Osteocyte (in vitro differentiated cells): ENCODE measurements at regions not wholly inside any gene's neighbourhood (a gene's known extent, or its start where the extent isn't known, plus 50 kb on each side); places are given as distances from the start of the nearest gene placed in this dataset.

Source experiments
- DNase-seq: peaks from one replicate; pipeline ENCODE4 v3.0.0; 2021; ENCODE audit warnings: mixed read lengths; ENCODE audit not compliant: unreplicated experiment; ENCODE audit errors: extremely low spot score
- H3K27ac Mint-ChIP-seq: one replicate; pipeline ENCODE4 v1.8.0; 2021; ENCODE audit warnings: mild to moderate bottlenecking, mixed read lengths; ENCODE audit not compliant: unreplicated experiment
- H3K27me3 Mint-ChIP-seq: one replicate; pipeline ENCODE4 v1.8.0; 2021; ENCODE audit warnings: mixed read lengths; ENCODE audit not compliant: unreplicated experiment
- H3K36me3 Mint-ChIP-seq: one replicate; pipeline ENCODE4 v1.8.0; 2021; ENCODE audit warnings: mixed read lengths; ENCODE audit not compliant: unreplicated experiment
- H3K4me1 Mint-ChIP-seq: one replicate; pipeline ENCODE4 v1.8.0; 2021; ENCODE audit warnings: mixed read lengths; ENCODE audit not compliant: unreplicated experiment
- H3K4me3 Mint-ChIP-seq: one replicate; pipeline ENCODE4 v1.8.0; 2021; ENCODE audit warnings: mild to moderate bottlenecking, moderate library complexity, mixed read lengths; ENCODE audit not compliant: unreplicated experiment
- H3K9me3 Mint-ChIP-seq: one replicate; pipeline ENCODE4 v1.8.0; 2021; ENCODE audit warnings: mixed read lengths; ENCODE audit not compliant: unreplicated experiment
- TF ChIP-seq, protein P1 (sequence below): fragments of 200-600 bp; sonication (generic); IDR thresholded peaks from 2 replicates; pipeline ENCODE4 v1.5.0; 2021; ENCODE audit warnings: antibody characterized with exemption, mild to moderate bottlenecking, moderate library complexity

DNA sequence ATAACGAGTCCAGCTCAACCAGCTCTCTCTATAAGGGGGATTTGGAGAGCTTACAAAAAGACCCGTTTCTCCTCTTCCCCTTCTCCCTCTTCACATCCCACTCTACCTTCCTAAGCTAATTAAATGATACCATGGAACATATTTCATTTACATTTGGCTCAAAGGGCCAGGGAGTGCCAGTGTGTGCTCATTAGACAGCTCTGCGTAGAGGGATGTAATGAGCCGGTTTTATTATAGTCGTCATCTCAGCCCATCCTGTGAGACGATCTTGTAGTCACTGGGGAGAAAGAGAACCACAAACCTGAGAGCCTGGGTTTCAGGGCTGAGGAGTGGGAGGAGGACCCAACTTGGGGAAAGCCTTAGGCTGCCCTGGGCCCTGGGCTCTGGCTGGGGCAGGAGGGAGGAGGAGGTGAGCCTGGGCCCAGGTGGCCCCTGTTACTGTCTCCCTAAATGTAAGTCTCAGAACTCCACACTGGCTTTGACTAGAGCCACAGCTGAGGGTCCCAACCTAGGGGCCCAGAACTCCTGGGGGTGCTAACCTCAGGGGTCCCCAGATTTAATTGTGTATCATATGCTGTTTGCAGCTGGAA is 354.6 kb downstream of the MATN1 start:
- Mint-ChIP-seq H3K36me3 (no peaks in the 10 kb centered on the region), H3K9me3 (no peaks in the 10 kb centered on the region), H3K4me1 (no peaks in the 10 kb centered on the region), H3K27ac (no peak overlapping the region), H3K4me3 (no peak overlapping the region), H3K27me3 (no peaks in the 10 kb centered on the region)
- DNase-seq, result no peak
- TF ChIP-seq, protein P1, sequence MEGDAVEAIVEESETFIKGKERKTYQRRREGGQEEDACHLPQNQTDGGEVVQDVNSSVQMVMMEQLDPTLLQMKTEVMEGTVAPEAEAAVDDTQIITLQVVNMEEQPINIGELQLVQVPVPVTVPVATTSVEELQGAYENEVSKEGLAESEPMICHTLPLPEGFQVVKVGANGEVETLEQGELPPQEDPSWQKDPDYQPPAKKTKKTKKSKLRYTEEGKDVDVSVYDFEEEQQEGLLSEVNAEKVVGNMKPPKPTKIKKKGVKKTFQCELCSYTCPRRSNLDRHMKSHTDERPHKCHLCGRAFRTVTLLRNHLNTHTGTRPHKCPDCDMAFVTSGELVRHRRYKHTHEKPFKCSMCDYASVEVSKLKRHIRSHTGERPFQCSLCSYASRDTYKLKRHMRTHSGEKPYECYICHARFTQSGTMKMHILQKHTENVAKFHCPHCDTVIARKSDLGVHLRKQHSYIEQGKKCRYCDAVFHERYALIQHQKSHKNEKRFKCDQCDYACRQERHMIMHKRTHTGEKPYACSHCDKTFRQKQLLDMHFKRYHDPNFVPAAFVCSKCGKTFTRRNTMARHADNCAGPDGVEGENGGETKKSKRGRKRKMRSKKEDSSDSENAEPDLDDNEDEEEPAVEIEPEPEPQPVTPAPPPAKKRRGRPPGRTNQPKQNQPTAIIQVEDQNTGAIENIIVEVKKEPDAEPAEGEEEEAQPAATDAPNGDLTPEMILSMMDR, result no peak

DNA sequence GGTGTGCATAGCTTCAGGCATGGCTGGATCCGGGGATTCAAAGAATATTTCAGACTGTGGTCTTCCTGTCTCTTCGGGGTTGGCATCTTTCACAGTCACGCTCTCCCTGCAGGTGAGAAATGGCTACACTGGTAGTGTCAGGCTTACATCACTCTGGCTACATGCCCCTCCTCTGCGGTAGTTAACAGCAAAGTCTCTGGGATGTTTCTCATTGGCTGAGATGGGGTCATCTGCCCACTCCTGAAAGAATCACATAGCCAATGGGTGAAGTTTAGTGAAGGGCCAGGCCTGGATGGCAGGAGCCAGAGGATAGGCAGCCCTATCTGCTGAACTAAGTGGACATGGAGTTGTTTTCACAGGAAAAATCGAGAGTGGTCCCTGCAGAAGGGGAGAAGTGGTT is 356.5 kb downstream of the MATN1 start:
- H3K36me3 Mint-ChIP-seq, result no peaks in the 10 kb centered on the region
- H3K27ac Mint-ChIP-seq, result no peak overlapping the region
- no peaks in the 10 kb centered on the region for H3K4me1 Mint-ChIP-seq
- H3K9me3 Mint-ChIP-seq, result no peaks in the 10 kb centered on the region
- TF ChIP-seq, protein P1, result no peak
- DNase-seq, result no peak
- H3K4me3 Mint-ChIP-seq, result no peak overlapping the region
- H3K27me3 Mint-ChIP-seq, result no peaks in the 10 kb centered on the region

DNA sequence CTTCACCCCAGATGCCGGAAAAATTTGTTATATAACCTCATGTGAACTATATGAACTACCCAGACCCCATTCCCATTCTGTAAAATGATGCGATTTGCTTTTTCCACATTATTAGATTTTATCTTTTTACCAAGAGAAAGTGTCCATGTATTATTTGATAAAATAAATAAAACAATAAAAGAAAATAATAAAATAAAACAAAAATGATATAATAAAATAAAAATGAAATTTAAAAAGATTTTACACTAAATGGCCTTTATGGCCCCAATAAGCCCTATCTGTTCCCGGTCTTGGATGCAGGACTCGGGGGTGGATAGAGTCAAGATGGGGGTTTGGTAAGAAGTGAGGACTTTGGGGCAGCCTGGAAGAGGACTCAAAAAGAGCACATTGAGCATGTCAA is 357.2 kb downstream of the MATN1 start:
- Mint-ChIP-seq H3K4me3 (no peak overlapping the region), H3K4me1 (no peaks in the 10 kb centered on the region), H3K27ac (no peak overlapping the region), H3K36me3 (no peaks in the 10 kb centered on the region), H3K9me3 (no peaks in the 10 kb centered on the region), H3K27me3 (no peaks in the 10 kb centered on the region)
- TF ChIP-seq, protein P1, result no peak
- DNase-seq, result no peak

DNA sequence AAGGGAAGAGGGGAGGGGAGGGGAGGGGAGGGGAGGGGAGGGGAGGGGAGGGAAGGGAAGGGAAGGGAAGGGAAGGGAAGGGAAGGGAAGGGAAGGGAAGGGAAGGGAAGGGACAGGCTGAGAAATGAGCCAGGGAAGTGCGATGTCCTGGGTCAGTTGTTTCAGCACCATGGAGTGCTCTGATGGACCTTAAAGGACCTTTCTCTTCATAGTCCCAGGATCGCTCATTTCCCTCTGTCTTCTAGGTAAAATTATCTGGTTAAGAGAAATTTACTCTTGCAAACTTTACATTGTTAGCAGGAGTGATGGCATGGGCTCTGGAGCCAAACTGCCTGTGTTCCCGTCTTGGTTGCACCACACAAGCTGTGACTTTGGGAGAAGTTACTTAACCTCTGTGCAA is 357.8 kb downstream of the MATN1 start:
- Mint-ChIP-seq H3K9me3 (no peaks in the 10 kb centered on the region), H3K36me3 (no peaks in the 10 kb centered on the region)
- DNase-seq, result no peak

DNA sequence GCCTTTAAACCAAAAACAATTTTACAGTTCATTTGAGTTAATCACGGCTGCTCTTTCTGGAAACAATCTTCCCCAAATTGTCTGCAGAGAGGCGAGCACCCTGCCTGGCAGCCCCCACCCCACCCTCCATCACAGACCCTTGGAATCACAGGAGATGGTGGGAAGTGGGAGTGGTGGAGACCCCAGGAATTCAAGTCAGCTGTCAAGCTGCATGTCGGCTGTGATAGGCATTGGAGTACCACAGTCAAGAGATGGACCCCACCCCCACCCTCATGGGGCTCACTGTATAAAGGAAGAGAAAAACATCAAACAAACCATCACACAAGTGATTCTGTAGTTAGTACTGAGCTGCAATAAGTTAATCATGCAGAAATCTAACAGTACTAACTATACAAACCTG is 360.4 kb downstream of the MATN1 start:
- no peaks in the 10 kb centered on the region for H3K9me3 Mint-ChIP-seq
- no peak for DNase-seq
- TF ChIP-seq, protein P1, result no peak
- H3K4me1 Mint-ChIP-seq, result no peaks in the 10 kb centered on the region
- H3K27ac Mint-ChIP-seq, result no peak overlapping the region
- H3K27me3 Mint-ChIP-seq, result peaks cover 3% of the 10 kb centered on the region
- H3K36me3 Mint-ChIP-seq, result no peaks in the 10 kb centered on the region
- H3K4me3 Mint-ChIP-seq, result no peak overlapping the region

More for the DNA sequence above, 357.8 kb downstream of the MATN1 start:
- Mint-ChIP-seq H3K4me3 (no peak overlapping the region), H3K4me1 (no peaks in the 10 kb centered on the region), H3K27me3 (no peaks in the 10 kb centered on the region), H3K27ac (no peak overlapping the region)
- TF ChIP-seq, protein P1, result no peak
